ENCODE measurements at regions not wholly inside any gene's neighbourhood (a gene's known extent, or its start where the extent isn't known, plus 50 kb on each side); places are given as distances from the start of the nearest gene placed in this dataset.
A peak's percentile ranks its signal among the peaks of the same experiment; 100 is the strongest.

DNA sequence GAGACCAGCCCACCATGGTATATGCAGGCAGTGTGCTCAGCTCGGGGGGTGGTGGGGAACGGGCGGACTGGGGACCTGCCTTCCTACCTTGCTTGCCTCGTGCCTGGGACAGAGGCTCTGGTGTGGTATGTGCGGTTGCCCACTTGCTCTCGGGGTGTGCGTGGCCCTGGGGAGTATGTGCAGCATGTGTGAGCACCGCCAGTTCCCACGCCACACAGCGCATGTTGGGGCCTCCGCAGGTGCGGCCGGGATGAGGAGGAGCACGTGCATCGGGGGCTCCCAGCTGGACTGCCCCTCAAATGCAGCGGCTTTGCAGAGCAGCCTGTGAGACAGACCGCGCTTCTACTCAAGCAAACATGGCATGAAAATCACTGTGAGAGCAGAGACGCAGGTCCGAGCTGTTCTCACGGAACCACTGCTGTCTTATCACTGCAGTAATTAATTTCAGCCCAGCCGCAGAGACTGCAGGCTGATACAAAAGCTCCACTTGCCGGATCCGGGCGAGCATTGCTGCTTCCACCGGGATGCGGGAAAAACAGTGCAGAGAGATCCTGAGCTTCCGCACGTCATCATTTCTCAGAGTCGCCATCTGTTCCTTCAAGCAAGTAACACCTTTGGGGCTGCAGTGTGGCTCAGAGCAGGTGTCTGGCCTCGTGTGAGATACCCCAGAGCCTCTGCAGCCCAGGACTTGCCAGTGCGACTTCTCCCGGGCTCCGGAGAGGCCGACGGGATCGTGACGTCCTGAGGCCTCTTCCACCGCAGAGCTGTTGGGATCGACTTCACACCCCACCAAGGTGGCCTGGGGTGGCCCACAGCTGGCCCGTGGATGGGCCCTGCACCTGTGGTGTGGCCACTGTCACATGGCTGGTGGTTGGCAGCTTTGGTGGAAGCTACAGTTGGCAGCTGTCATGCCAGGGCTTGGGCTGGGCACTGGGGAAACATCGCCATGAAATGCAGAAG, 92.6 kb upstream of the ACTRT2 start:
- DNase-seq (ENCODE audit: extremely low read depth in 1 of 11, low read depth in 9 of 11, low spot score in 4 of 11) = no peak

DNA sequence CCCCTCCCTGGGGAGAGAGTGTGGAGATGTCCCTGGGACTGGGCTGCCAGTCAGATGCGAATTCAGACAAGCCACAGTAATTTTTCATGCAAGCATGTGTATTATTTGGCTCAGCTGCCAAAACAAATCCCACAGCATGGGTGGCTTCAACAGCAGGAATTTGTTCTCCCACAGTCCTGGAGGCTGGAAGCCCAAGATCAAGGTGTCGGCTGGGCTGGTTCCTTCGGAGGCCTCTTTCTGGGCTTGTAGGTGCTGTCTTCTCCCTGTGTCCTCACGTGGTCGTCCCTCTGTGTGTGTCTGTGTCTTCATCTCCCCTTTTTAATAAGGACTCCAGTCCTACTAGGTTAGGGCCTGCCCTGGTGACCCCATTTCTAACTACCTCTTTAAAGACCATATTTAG, 91.9 kb upstream of the ACTRT2 start:
- no peak for DNase-seq (ENCODE audit: extremely low read depth in 1 of 11, low read depth in 9 of 11, low spot score in 4 of 11)

DNA sequence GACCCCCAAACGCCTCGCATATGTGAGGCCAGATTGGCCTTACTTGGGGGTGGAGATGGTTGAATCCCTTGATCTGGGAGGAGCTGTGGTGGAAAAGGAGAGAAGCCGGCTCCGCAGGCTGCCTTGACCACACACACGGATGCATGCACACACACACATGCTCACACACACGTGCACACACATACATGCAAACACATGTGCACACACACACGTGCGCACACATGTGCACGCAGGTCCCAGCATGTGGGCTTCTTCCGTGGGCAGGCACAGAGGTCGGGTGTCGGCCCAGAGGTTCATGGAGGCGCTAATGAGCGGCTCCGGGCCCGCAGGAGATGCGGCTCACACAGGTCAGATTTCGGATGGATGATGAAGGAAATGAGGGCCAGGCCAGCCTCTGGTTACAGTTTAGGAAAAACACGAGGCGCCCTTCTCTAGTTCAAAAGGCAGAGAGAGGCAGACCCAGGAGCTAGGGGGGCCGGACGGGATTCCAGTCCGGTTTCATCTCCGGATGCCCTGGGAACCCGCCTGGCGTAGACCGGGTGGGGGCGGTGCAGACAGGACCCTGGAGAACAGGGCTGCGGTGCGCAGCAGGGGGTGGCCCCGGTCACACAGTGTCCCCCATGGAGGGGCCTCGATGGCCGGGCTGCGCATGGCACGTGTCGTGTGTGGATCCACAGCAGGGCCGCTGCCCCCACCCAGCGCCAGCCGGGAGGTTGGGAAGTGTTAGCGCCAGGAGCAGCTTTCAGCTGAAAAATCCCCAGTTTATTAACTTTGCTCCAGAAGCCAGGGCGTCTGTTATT, 91.1 kb upstream of the ACTRT2 start:
- DNase-seq (ENCODE audit: extremely low read depth in 1 of 11, low read depth in 9 of 11, low spot score in 4 of 11) = no peak

DNA sequence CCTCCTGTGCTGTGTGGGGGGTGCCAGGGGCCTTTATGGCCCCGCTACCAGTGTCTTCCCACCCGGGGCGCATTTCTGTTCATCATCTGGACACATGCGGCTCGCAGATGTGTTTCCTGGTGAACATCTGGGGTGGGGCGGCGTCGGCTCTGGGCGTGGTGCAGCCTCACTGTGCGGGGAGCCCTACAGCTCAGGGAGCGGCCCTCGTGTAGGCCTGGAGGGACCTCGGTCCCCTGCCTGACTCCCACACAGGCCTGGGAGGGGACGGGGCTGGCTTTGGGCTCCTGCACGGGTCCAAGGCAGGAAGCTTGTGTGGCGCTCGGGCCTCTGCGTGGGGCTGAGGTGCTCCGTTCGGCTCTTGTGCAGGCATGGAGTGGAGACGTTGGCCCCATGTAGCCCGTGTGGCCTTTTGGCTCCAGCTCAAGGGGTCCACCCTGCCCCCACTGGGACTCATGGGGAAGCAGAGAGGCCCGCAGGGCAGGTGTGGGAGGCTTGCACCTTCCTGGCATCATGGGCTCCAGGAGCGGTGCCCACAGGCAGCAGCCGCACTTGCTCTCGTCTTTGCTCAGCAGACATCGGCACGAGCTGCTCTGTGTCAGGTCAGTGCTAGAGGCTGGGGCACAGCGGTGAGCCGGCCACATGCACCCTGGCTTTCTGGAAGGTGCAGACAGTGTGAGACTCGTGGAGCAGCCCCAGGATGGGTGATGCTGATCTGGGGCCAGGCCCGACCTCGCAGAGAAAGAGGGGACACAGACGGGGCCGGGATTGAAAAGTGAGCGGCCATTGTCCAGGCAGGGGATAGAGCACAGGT, 90.1 kb upstream of the ACTRT2 start:
- no peak for DNase-seq (ENCODE audit: extremely low read depth in 1 of 11, low read depth in 9 of 11, low spot score in 4 of 11)

DNA sequence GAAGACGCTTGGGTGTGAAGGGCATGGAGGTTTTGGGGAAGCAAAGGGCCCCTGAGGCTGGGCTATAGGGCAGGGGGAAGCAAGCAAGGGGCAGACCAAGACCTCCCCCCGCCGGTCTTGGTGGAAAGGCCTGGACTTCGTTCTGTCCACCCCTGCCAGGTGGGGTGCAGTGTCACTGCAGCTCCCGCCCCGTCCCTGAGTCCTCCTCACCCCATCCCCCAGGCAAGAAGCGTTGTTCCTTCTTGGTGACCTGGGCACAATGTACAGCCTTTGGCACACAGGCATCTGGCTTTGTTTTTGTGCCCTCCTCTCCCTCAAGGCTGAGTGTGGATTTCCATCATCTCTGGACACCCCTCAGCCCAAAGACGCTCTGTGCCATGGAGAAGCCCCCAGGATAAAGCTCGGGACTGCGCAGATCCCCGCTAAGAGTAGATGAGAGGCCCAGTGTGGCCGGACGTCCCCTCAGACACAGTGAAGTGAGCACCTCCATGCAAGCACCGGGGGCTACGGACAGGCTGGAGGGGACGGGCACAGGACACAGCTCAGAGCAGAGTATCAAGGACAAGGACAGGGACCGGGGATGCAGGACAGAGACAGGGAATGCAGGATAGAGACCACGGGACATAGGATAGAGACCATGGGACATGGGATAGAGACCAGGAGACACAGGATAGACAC, 89.4 kb upstream of the ACTRT2 start:
- no peak for DNase-seq (ENCODE audit: extremely low read depth in 1 of 11, low read depth in 9 of 11, low spot score in 4 of 11)

DNA sequence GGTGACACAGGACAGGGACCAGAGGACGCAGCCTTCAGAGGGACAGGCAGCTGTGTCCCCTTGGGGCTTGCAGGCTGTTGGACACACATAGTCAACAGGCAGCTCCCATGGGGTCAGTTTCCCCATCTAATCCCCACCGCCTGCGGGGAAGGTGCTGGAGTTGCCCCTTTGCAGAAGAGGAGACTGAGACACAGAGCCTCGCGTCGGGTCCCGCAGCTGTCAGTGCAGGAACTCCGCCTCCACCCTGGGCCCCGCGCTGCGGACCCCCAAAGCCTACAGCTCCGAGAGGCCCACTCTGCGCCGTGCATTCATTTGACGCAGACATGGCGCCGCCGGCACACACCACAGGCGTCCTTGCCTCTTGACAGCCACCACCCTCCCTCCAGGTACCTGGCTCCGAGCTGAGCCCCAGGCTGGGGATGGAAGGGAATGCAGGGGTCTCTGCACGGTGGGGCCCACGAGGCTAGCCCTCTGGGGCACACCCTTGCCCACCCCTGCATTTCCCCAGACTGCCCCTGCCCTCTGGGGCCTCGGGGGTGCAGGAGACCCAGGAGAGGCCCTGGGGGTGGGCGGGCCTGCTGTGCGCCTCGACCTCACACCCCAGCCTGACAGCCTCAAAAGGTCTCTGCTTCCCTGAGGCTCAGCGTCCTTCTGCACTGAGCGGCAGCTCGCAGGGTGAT, 88.5 kb upstream of the ACTRT2 start:
- DNase-seq (ENCODE audit: extremely low read depth in 1 of 11, low read depth in 9 of 11, low spot score in 4 of 11) = no peak

DNA sequence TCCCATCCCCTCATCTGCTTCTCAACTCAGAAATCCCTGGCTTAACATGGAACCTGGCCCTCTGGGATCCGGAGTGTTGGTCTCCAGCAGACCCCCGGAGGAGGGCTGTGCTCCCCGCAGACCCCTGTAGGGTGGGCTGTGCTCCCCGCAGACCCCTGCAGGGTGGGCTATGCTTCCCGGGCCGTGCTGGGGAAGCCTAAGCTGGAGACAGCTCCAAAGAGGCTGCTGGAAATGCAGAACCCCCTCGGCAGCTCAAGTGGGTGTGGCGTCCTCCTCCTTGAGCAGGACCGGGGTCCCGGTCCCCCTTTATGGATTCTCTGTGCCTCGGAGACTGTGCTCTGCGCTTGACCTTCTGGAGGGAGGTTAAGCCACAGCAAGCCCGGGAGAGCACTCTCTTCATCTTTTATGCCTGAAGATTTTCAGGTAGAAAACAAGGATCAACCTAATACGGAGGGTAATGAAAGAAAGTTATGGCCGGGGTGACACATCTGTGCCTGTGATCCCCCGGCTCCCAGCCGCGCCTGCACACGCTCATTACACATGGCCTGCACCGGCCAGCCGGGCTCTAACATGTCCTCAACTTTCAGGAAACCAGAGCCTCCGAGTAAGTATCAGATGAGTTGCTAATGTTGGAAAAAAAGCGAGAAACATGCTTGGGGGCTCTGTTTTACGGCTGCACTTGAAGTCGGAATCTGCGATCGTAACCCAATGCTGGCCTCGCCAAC, 87.7 kb upstream of the ACTRT2 start:
- peak in 2 of 11 donors; percentile 51 to 52 for DNase-seq (ENCODE audit: extremely low read depth in 1 of 11, low read depth in 9 of 11, low spot score in 4 of 11)

DNA sequence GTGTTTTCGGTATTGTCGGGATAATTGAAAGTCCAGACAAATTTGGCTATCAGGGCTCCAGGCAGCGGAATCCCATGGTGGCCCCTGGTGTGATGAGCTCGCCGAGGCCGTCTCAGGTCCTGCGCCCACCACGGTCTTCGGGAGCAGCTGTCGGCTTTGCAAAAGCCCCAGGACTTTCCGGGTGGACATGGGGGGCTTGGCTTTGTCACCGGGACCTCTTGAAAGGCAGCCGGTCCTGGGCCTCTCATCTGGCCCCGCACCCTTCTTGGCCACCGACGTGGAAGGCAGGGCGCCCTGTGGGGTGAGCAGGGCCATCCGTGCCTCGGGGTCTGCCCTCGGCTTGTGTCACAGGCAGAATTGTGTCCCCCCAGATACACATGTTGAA, 87.1 kb upstream of the ACTRT2 start:
- no peak for DNase-seq (ENCODE audit: extremely low read depth in 1 of 11, low read depth in 9 of 11, low spot score in 4 of 11)

DNA sequence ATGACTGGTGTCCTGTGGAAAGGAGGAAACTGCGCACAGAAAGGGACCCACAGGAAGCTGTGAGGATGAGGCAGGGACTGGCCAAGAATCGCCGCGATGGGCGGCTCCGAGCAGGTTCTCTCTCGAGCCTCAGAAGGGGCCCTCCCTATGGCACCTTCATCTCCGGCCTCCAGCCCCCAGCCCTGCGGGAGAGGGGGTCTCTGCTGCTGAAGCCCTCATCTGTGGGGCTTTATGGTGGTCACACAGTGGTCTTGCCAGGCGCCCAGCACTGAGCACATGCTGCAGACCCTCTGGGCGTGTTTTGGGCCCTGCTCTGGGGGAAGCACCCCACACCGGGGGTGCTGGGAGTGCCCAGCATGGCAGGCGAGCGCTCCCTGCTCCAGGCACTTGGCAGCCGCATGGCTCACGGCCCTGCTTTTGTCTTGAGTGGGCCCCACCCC, 86.6 kb upstream of the ACTRT2 start:
- DNase-seq (ENCODE audit: extremely low read depth in 1 of 11, low read depth in 9 of 11, low spot score in 4 of 11) = no peak

DNA sequence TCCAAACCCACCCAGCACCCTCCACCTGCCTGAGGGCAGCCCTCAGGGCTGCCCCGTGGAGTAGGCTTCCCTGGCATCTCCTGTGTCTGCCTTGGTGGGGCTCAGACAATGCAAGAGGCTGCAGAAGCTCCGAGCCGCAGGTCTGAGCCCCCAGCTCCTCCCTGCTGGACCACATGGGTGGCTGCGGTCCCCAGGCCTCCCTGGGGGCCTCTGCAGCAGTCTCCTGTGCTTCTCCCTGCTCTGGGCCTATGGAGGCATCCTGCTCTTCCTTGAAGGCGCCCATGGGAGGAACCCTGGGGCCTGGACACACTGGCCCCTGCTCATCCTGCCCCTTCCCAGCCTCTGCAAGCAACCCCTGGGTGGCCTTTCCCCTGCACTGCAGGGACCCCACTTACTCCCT, 86.1 kb upstream of the ACTRT2 start:
- DNase-seq (ENCODE audit: extremely low read depth in 1 of 11, low read depth in 9 of 11, low spot score in 4 of 11) = no peak

DNA sequence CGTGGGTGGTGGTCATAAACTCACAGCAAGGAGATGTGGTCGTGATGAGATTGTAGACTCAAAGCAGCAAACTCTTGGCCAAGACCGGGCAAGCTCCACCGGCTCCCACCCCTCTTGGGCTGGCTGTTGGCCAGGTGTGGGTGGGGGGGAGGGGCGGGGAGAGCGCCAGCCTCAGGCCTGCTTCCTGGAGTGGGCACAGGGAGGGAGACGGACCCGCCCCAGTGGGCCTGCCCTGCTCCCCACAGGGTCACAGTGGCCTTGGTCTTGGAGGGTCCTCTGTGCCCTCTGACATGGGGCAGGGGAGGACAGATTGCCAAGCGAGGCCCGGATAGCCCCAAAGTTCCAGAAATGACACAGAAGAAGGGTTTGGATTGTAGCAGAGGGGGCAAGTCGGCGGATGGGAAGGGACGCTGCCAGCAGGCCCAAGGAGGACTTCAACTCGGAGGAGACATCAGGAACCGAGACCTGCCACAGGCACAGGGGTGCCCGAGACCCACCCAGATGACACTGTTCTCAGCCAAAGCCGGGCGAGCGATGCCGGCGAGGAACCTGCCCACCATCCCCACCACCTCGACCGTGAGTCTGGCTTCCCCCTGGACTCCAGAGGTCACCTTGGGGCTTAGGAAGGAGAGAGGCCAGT, 85.4 kb upstream of the ACTRT2 start:
- DNase-seq (ENCODE audit: extremely low read depth in 1 of 11, low read depth in 9 of 11, low spot score in 4 of 11) = no peak

DNA sequence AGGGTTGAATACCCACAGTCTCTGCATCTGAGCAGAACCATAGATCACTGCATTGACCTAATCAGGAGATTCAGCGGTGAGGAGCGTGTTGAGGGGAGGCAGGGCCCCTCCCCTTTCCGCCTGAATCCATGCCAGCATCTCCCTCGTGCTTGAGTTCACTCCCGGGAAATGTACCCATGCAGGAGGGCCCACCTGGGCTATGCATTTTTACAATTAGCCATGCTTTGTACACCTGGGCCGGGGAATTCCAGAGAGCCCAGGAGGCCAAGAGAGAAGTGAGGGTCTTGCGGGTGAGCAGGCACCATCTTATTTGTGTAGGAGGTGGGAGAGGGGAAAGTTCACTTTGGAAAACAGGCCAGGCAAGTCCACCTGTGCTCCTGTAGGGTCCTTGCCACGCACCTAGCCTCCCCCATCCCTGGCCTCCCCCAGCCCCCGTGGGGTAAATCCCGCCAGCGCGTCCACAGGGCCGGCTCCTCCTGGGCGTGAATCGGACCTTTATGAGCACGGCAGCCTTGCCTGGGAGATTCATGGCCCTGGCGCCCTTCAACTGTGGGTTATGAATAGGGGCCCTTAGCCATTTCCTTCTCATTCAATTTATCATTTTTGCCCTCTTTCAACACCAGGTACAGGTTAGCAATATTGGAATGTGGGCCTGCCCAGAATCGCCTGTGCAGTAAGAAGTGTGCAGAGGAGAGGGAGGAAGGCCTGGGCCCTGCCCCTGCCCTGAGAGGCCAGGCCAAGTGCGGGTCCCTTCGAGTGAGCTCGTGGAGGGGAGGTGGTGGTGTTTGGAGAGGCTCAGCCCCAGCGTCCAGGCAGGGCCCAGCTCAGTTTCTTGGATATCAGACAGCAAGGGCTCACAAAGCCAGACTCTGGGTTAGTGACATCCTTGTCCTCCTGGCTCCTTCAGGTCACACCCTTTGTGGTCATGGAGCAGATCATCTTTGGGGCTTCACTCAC, 84.4 kb upstream of the ACTRT2 start:
- DNase-seq (ENCODE audit: extremely low read depth in 1 of 11, low read depth in 9 of 11, low spot score in 4 of 11) = peak in 1 of 11 donors; percentile 24

DNA sequence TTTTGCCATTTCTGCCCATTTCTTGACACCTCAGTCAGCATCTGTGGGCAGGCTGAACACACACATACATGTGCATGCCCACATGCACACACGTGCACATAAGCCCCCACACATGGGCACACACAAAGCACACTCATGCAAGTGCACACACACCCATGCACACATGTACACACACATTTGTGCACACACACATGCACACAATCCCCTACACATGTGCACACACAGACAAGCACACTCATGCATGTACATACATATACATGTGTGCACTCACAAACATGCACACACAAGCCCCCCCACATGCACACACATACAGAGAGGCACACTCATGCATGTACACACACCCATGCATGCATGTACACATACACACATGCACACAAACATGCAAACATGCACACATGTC, 83.5 kb upstream of the ACTRT2 start:
- DNase-seq (ENCODE audit: extremely low read depth in 1 of 11, low read depth in 9 of 11, low spot score in 4 of 11) = no peak

DNA sequence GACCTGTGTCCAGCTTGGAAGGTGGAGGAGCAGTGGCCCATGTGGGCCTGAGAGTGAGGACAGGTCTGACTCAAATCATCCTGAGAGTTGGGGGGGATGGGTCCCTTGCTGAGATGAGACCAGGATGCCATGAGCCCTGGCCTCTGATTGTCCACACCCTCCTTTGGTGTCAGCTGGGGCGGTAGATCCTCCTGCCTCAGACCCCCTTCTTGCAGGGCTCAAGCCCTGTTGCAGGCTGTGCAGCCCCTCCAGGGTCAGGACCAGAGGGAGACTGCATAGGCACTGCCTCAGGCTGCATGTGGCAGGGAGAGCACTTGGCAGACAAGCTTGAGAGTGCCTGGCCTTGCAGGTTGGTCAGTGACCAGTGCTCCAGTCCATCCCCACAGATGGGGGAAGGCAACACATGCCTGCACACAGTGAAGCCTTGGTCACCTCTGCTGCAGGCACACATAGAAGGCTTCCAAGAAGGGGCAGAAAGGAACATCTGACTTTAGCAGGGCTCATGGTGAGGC, 82.2 kb upstream of the ACTRT2 start:
- DNase-seq (ENCODE audit: extremely low read depth in 1 of 11, low read depth in 9 of 11, low spot score in 4 of 11) = no peak

DNA sequence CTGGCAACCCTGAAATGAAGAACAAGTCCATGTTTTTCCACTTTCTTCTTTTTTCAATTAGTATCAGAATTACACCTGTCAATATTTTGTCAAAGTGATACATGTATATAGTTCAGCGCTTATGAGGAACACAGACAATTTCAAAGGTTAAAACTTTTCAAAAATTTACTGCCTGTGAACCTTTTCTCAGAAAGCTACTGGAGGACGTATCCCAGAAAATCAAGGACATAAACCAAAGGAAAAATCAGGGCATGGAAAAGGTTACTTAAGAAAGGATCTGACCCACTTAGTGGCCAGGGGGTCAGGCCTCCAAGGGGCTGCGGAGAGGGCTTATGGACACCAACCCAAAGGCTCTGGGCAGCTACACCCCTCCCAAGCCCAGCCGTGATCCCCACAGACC, 81.1 kb upstream of the ACTRT2 start:
- no peak for DNase-seq (ENCODE audit: extremely low read depth in 1 of 11, low read depth in 9 of 11, low spot score in 4 of 11)

DNA sequence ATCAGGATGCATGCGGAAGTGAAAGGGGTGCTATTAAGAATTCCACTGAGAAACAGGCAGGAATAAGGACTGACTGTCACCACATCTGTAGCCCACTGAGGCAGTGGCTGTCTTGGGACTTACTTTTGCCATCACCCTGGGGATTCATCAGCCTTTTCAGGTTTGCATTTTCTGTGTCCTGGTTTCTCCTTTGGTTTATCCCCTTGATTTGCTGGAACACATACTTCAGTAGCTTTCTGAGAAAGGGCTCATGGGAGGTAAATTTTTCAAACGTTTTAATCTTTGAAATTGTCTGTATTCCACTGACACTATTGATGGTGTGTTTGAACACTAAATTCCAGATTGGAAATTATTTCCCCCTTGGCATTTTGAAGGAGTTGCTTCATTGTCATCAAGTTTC, 80.2 kb upstream of the ACTRT2 start:
- no peak for DNase-seq (ENCODE audit: extremely low read depth in 1 of 11, low read depth in 9 of 11, low spot score in 4 of 11)

Measured in renal cortex interstitium (tissue), 11 donors.